Mesendoderm (in vitro differentiated cells): ENCODE measurements at regions not wholly inside any gene's neighbourhood (a gene's known extent, or its start where the extent isn't known, plus 50 kb on each side); places are given as distances from the start of the nearest gene placed in this dataset.

ENCODE experiments used
- DNase-seq: peaks from one replicate; pipeline ENCODE4 v3.0.0; 2013
- H2AK5ac ChIP-seq: 2 replicates; pipeline ENCODE4 v1.6.1; 2013; ENCODE audit warnings: low read length, inconsistent platforms
- H2BK120ac ChIP-seq: 2 replicates; pipeline ENCODE4 v1.6.1; 2013; ENCODE audit warnings: low read depth, mild to moderate bottlenecking, low read length, moderate library complexity, mixed read lengths
- H2BK15ac ChIP-seq: replicated peaks from 2 replicates; pipeline ENCODE4 v1.6.1; 2013; ENCODE audit warnings: low read depth, mild to moderate bottlenecking, moderate library complexity
- H2BK5ac ChIP-seq: 2 replicates; pipeline ENCODE4 v1.6.1; 2013; ENCODE audit warnings: low read length, inconsistent platforms
- H3K18ac ChIP-seq: 2 replicates; pipeline ENCODE4 v1.6.1; 2013; ENCODE audit warnings: mild to moderate bottlenecking, low read length, mixed read lengths
- H3K23ac ChIP-seq: one replicate; pipeline ENCODE4 v1.6.1; 2013; ENCODE audit warnings: low read length
- H3K27ac ChIP-seq: 2 replicates; pipeline ENCODE4 v1.5.1; 2013; ENCODE audit warnings: low read depth, mild to moderate bottlenecking, inconsistent platforms, low read length, moderate library complexity
- H3K27me3 ChIP-seq: 2 replicates; pipeline ENCODE4 v1.6.1; 2013; ENCODE audit warnings: low read length, control low read depth, mild to moderate bottlenecking, inconsistent platforms; ENCODE audit not compliant: insufficient read depth, poor library complexity
- H3K36me3 ChIP-seq: 2 replicates; pipeline ENCODE4 v1.6.1; 2013; ENCODE audit warnings: low read length, inconsistent platforms; ENCODE audit not compliant: control insufficient read depth, insufficient read depth
- H3K4ac ChIP-seq: one replicate; pipeline ENCODE4 v1.6.1; 2013; ENCODE audit warnings: low read depth, mild to moderate bottlenecking, low read length, moderate library complexity
- H3K4me1 ChIP-seq: 2 replicates; pipeline ENCODE4 v1.6.1; 2013; ENCODE audit warnings: low read depth, low read length, inconsistent platforms; ENCODE audit not compliant: control insufficient read depth
- H3K4me2 ChIP-seq: 2 replicates; pipeline ENCODE4 v1.6.1; 2013; ENCODE audit warnings: low read length
- H3K4me3 ChIP-seq: 2 replicates; pipeline ENCODE4 v1.5.1; 2013; ENCODE audit warnings: mild to moderate bottlenecking, low read length
- H3K56ac ChIP-seq: one replicate; pipeline ENCODE4 v1.6.1; 2013; ENCODE audit warnings: low read length
- H3K79me1 ChIP-seq: 2 replicates; pipeline ENCODE4 v1.6.1; 2013; ENCODE audit warnings: low read length, inconsistent platforms
- H3K79me2 ChIP-seq: 2 replicates; pipeline ENCODE4 v1.6.1; 2013; ENCODE audit warnings: mild to moderate bottlenecking, low read length; ENCODE audit not compliant: control insufficient read depth, insufficient read depth
- H3K9ac ChIP-seq: 2 replicates; pipeline ENCODE4 v1.6.1; 2013; ENCODE audit warnings: low read length, inconsistent platforms
- H4K5ac ChIP-seq: one replicate; pipeline ENCODE4 v1.6.1; 2013; ENCODE audit warnings: low read length
- H4K8ac ChIP-seq: one replicate; pipeline ENCODE4 v1.6.1; 2013; ENCODE audit warnings: low read depth, mild to moderate bottlenecking, control low read depth, low read length, moderate library complexity
- WGBS: extraction: QIAGEN DNeasy Blood & Tissue Kit; methylation state at CpG from one replicate; pipeline ENCODE4 v1.1.7; 2013; ENCODE audit warnings: low lambda C conversion rate, missing lambda C conversion rate; ENCODE audit not compliant: insufficient coverage; ENCODE audit errors: extremely low coverage; 5-methylcytosine and 5-hydroxymethylcytosine counted together

GRCh38 chr13:112204346-112205327 is 137.7 kb downstream of the SOX1 start:
- DNase-seq, result peak; percentile 66
- Histone ChIP-seq H3K4ac (no peak overlapping the region), H3K23ac (no peak overlapping the region), H3K9ac (no peak overlapping the region), H2BK5ac (no peak overlapping the region), H4K5ac (no peak overlapping the region), H2AK5ac (no peak overlapping the region), H2BK15ac (no peak overlapping the region), H3K27ac (no peak overlapping the region), H4K8ac (no peak overlapping the region), H3K4me1 (no peaks in the 10 kb centered on the region), H3K4me2 (peak overlapping the region; percentile 8), H3K27me3 (peaks cover 25% of the 10 kb centered on the region), H3K56ac (no peak overlapping the region), H3K36me3 (no peaks in the 10 kb centered on the region), H3K79me2 (no peaks in the 10 kb centered on the region), H2BK120ac (no peak overlapping the region), H3K79me1 (no peaks in the 10 kb centered on the region), H3K18ac (no peak overlapping the region), H3K4me3 (no peak overlapping the region)
- no CpG with 5 or more reads among the region's 33 CpGs for whole genome bisulfite sequencing

GRCh38 chr13:112205990-112206389 is 139.0 kb downstream of the SOX1 start:
- peaks cover 25% of the 10 kb centered on the region for H3K27me3 ChIP-seq
- H2BK5ac ChIP-seq, result no peak overlapping the region
- H2BK15ac ChIP-seq, result no peak overlapping the region
- no peak for DNase-seq
- H3K79me1 ChIP-seq, result no peaks in the 10 kb centered on the region
- H3K79me2 ChIP-seq, result no peaks in the 10 kb centered on the region
- no CpG with 5 or more reads among the region's 12 CpGs for WGBS
- H3K4ac ChIP-seq, result no peak overlapping the region
- no peak overlapping the region for H2AK5ac ChIP-seq
- H3K56ac ChIP-seq, result no peak overlapping the region
- no peak overlapping the region for H4K5ac ChIP-seq
- H3K4me3 ChIP-seq, result no peak overlapping the region
- H3K36me3 ChIP-seq, result no peaks in the 10 kb centered on the region
- no peak overlapping the region for H3K9ac ChIP-seq
- H3K23ac ChIP-seq, result no peak overlapping the region
- no peak overlapping the region for H3K18ac ChIP-seq
- H3K4me1 ChIP-seq, result no peaks in the 10 kb centered on the region
- no peak overlapping the region for H3K4me2 ChIP-seq
- H2BK120ac ChIP-seq, result no peak overlapping the region
- no peak overlapping the region for H4K8ac ChIP-seq
- H3K27ac ChIP-seq, result no peak overlapping the region

DNA sequence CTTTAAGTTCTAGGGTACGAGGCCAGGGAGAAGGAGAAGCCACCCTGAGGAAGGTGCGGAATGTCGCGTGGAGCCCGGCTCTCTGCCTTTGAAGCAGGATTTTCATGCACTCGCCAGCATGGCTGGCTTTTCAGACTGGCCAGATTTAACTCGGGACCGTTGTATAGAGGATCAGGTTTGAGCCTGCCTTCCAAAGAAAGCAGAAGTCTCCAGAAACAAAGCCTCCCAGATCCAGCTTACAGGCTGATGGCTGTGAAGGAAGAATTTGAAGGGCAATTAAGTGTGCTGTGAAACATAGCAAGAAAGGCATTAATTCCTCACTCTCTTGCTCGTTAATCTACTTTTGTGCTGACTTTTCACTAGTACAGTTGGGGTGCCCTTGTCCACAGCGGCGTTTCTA is 140.2 kb downstream of the SOX1 start:
- WGBS, result no CpG with 5 or more reads among the region's 11 CpGs
- Histone ChIP-seq H3K27ac (no peak overlapping the region), H2AK5ac (no peak overlapping the region)

DNA sequence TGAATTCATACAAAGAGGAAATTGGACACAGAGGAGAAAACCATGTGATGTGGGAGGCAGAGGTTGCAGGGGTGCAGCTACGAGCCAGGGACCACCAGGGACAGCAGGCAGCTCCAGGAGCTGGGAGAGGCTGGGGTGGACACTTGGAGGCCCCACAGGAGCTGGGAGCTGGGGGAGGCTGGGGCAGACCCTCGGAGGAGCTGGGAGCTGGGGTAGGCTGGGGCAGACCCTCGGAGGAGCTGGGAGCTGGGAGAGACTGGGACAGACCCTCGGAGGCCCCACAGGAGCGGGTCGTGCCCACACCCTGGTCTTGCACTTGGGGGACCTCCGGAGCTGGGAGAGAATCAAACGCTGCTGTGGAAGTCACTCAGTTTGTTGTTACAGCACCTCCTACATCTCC is 141.7 kb downstream of the SOX1 start:
- Histone ChIP-seq H4K8ac (no peak overlapping the region), H2BK120ac (no peak overlapping the region), H3K79me2 (no peaks in the 10 kb centered on the region), H3K4ac (no peak overlapping the region), H3K4me3 (no peak overlapping the region), H3K18ac (no peak overlapping the region), H2BK15ac (no peak overlapping the region), H3K4me2 (no peak overlapping the region), H3K4me1 (no peaks in the 10 kb centered on the region), H2BK5ac (no peak overlapping the region), H2AK5ac (no peak overlapping the region), H3K36me3 (no peaks in the 10 kb centered on the region), H3K27me3 (peaks cover 25% of the 10 kb centered on the region), H4K5ac (no peak overlapping the region), H3K79me1 (no peaks in the 10 kb centered on the region), H3K27ac (no peak overlapping the region), H3K9ac (no peak overlapping the region), H3K56ac (no peak overlapping the region), H3K23ac (no peak overlapping the region)
- no peak for DNase-seq
- WGBS, result no CpG with 5 or more reads among the region's 8 CpGs

More for the DNA sequence above, 140.2 kb downstream of the SOX1 start:
- Histone ChIP-seq H3K23ac (no peak overlapping the region), H2BK5ac (no peak overlapping the region), H3K4me3 (no peak overlapping the region), H4K5ac (no peak overlapping the region), H3K79me1 (no peaks in the 10 kb centered on the region), H3K79me2 (no peaks in the 10 kb centered on the region), H3K4me2 (no peak overlapping the region), H3K9ac (no peak overlapping the region), H2BK120ac (no peak overlapping the region), H3K36me3 (no peaks in the 10 kb centered on the region), H3K27me3 (peaks cover 25% of the 10 kb centered on the region), H3K4ac (no peak overlapping the region), H3K18ac (no peak overlapping the region), H4K8ac (no peak overlapping the region), H3K56ac (no peak overlapping the region), H2BK15ac (no peak overlapping the region), H3K4me1 (no peaks in the 10 kb centered on the region)
- DNase-seq, result peak; percentile 20

GRCh38 chr13:112209266-112209665 is 142.3 kb downstream of the SOX1 start:
- WGBS, result no CpG with 5 or more reads among the region's 12 CpGs
- no peak overlapping the region for H2AK5ac ChIP-seq
- H3K27ac ChIP-seq, result no peak overlapping the region
- no peaks in the 10 kb centered on the region for H3K79me2 ChIP-seq
- no peak overlapping the region for H2BK15ac ChIP-seq
- H3K4me1 ChIP-seq, result no peaks in the 10 kb centered on the region
- no peak overlapping the region for H3K4me3 ChIP-seq
- H3K23ac ChIP-seq, result no peak overlapping the region
- peaks cover 24% of the 10 kb centered on the region for H3K27me3 ChIP-seq
- H2BK120ac ChIP-seq, result no peak overlapping the region
- H3K36me3 ChIP-seq, result no peaks in the 10 kb centered on the region
- H3K79me1 ChIP-seq, result no peaks in the 10 kb centered on the region
- no peak overlapping the region for H4K8ac ChIP-seq
- H2BK5ac ChIP-seq, result no peak overlapping the region
- H3K4ac ChIP-seq, result no peak overlapping the region
- no peak overlapping the region for H4K5ac ChIP-seq
- H3K9ac ChIP-seq, result no peak overlapping the region
- no peak for DNase-seq
- no peak overlapping the region for H3K56ac ChIP-seq
- H3K4me2 ChIP-seq, result no peak overlapping the region
- H3K18ac ChIP-seq, result no peak overlapping the region
